ENCODE measurements at regions not wholly inside any gene's neighbourhood (a gene's known extent, or its start where the extent isn't known, plus 50 kb on each side); places are given as distances from the start of the nearest gene placed in this dataset.

GRCh38 chr13:71015516-71015915 lies 851.5 kb downstream of the DACH1 start:
- TF ChIP-seq GATA2 (IDR thresholded peaks at IDR 0.05; ENCODE audit: low read depth, low read length) (no peak), GATA3 (IDR thresholded peaks at IDR 0.05; ENCODE audit: low read depth, low read length) (no peak)
